ENCODE measurements at regions not wholly inside any gene's neighbourhood (a gene's known extent, or its start where the extent isn't known, plus 50 kb on each side); places are given as distances from the start of the nearest gene placed in this dataset.

GRCh38 chr9:73237140-73237539 lies 85.5 kb downstream of the ANXA1 start:
- H3K36me3 ChIP-seq (ENCODE audit: insufficient read depth, insufficient read length, low read length), result no peaks in the 10 kb centered on the region
- no peak for DNase-seq (ENCODE audit: low read depth, low spot score)
- no peak overlapping the region for H3K4me3 ChIP-seq (ENCODE audit: insufficient read length, low read depth)
- no peak overlapping the region for H3K9ac ChIP-seq (ENCODE audit: insufficient read length, low read depth)
- no peak for TF ChIP-seq SUZ12 (IDR thresholded peaks at IDR 0.05; ENCODE audit: extremely low read depth, insufficient read depth, insufficient read length)
- TF ChIP-seq YY1 (IDR thresholded peaks at IDR 0.05; ENCODE audit: insufficient read depth, insufficient read length), result no peak
- no peak for TF ChIP-seq ZNF274 (IDR thresholded peaks at IDR 0.05; ENCODE audit: low read depth, low read length)
- no peaks in the 10 kb centered on the region for H3K4me1 ChIP-seq (ENCODE audit: insufficient read depth, insufficient read length)
- no peaks in the 10 kb centered on the region for H3K27me3 ChIP-seq (ENCODE audit: insufficient read depth, insufficient read length)
- no peaks in the 10 kb centered on the region for H3K9me3 ChIP-seq (ENCODE audit: insufficient read depth, low read length)

DNA sequence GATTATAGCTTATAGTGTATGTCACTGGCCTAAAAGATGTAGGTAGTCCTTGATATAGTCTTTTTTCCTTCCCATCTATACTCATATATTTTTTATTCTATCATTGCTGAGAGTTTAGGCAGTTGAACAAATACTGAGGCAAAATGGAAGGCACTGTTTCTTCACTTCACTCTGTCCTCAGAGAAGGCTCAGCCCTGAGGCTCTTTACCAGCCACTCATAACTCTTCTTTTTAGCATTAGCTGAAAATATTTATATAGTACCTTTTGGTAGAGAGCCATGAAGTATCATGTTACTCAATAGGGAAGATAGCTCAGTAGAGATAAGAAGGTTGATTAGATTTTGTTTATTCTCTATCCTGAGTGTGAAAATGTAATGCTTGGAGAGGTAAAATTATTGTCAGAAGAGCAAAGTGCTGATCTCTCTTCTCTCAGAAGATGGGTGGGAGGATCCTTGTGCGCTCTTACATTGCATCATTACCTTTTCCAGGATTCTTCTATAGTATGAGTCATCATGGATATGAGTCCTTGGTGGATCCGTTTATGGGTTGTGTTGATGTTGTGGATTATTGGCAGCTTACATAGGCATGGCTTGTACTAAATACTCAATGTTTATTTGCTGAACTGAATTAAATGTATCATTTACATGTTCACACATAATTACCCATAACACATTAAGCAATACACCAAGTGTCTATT lies 88.1 kb downstream of the ANXA1 start:
- no peak overlapping the region for H3K4me3 ChIP-seq (ENCODE audit: insufficient read length, low read depth)
- H3K9ac ChIP-seq (ENCODE audit: insufficient read length, low read depth), result no peak overlapping the region
- H3K36me3 ChIP-seq (ENCODE audit: insufficient read depth, insufficient read length, low read length), result no peaks in the 10 kb centered on the region
- no peak for DNase-seq (ENCODE audit: low read depth, low spot score)
- no peaks in the 10 kb centered on the region for H3K4me1 ChIP-seq (ENCODE audit: insufficient read depth, insufficient read length)
- TF ChIP-seq SUZ12 (IDR thresholded peaks at IDR 0.05; ENCODE audit: extremely low read depth, insufficient read depth, insufficient read length) (no peak), YY1 (IDR thresholded peaks at IDR 0.05; ENCODE audit: insufficient read depth, insufficient read length) (no peak), ZNF274 (IDR thresholded peaks at IDR 0.05; ENCODE audit: low read depth, low read length) (no peak)
- no peaks in the 10 kb centered on the region for H3K9me3 ChIP-seq (ENCODE audit: insufficient read depth, low read length)
- no peaks in the 10 kb centered on the region for H3K27me3 ChIP-seq (ENCODE audit: insufficient read depth, insufficient read length)

GRCh38 chr9:73243078-73243477 lies 91.4 kb downstream of the ANXA1 start:
- TF ChIP-seq ZNF274 (IDR thresholded peaks at IDR 0.05; ENCODE audit: low read depth, low read length) (no peak), SUZ12 (IDR thresholded peaks at IDR 0.05; ENCODE audit: extremely low read depth, insufficient read depth, insufficient read length) (no peak), YY1 (IDR thresholded peaks at IDR 0.05; ENCODE audit: insufficient read depth, insufficient read length) (no peak)
- no peak overlapping the region for H3K4me3 ChIP-seq (ENCODE audit: insufficient read length, low read depth)
- H3K27me3 ChIP-seq (ENCODE audit: insufficient read depth, insufficient read length), result no peaks in the 10 kb centered on the region
- no peaks in the 10 kb centered on the region for H3K9me3 ChIP-seq (ENCODE audit: insufficient read depth, low read length)
- H3K36me3 ChIP-seq (ENCODE audit: insufficient read depth, insufficient read length, low read length), result no peaks in the 10 kb centered on the region
- H3K4me1 ChIP-seq (ENCODE audit: insufficient read depth, insufficient read length), result no peaks in the 10 kb centered on the region
- no peak overlapping the region for H3K9ac ChIP-seq (ENCODE audit: insufficient read length, low read depth)
- no peak for DNase-seq (ENCODE audit: low read depth, low spot score)

GRCh38 chr9:73259086-73259696 lies 107.5 kb downstream of the ANXA1 start:
- H3K4me1 ChIP-seq (ENCODE audit: insufficient read depth, insufficient read length), result no peaks in the 10 kb centered on the region
- no peak for TF ChIP-seq SUZ12 (IDR thresholded peaks at IDR 0.05; ENCODE audit: extremely low read depth, insufficient read depth, insufficient read length)
- TF ChIP-seq YY1 (IDR thresholded peaks at IDR 0.05; ENCODE audit: insufficient read depth, insufficient read length), result no peak
- TF ChIP-seq ZNF274 (IDR thresholded peaks at IDR 0.05; ENCODE audit: low read depth, low read length), result no peak
- H3K9ac ChIP-seq (ENCODE audit: insufficient read length, low read depth), result no peak overlapping the region
- no peaks in the 10 kb centered on the region for H3K36me3 ChIP-seq (ENCODE audit: insufficient read depth, insufficient read length, low read length)
- no peak overlapping the region for H3K4me3 ChIP-seq (ENCODE audit: insufficient read length, low read depth)
- no peaks in the 10 kb centered on the region for H3K27me3 ChIP-seq (ENCODE audit: insufficient read depth, insufficient read length)
- DNase-seq (ENCODE audit: low read depth, low spot score), result no peak
- H3K9me3 ChIP-seq (ENCODE audit: insufficient read depth, low read length), result peaks cover 19% of the 10 kb centered on the region; the same call in 1 of the 2 replicates

DNA sequence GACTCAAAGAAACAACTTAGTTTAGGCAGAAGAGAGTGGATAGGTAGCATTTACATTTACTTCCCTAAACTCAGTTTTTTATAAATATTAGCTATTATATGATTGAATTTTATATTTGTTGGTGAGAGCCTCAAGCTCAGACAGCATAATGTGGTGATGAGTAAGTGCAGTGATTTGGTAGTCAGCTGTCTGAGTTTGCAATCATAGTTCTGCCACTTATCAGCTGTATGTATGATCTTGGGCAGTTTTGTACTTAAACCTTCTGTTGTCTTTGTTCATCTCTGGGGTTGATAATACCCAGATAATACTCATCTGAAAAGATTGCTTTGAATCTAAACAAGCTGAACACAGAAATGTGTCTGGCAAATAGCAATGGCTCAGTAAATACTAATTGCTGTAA lies 108.8 kb downstream of the ANXA1 start:
- Histone ChIP-seq H3K9ac (ENCODE audit: insufficient read length, low read depth) (no peak overlapping the region), H3K9me3 (ENCODE audit: insufficient read depth, low read length) (peaks cover 8% of the 10 kb centered on the region; the same call in 1 of the 2 replicates), H3K36me3 (ENCODE audit: insufficient read depth, insufficient read length, low read length) (no peaks in the 10 kb centered on the region), H3K4me3 (ENCODE audit: insufficient read length, low read depth) (no peak overlapping the region), H3K27me3 (ENCODE audit: insufficient read depth, insufficient read length) (no peaks in the 10 kb centered on the region), H3K4me1 (ENCODE audit: insufficient read depth, insufficient read length) (no peaks in the 10 kb centered on the region)
- DNase-seq (ENCODE audit: low read depth, low spot score), result no peak
- TF ChIP-seq ZNF274 (IDR thresholded peaks at IDR 0.05; ENCODE audit: low read depth, low read length) (no peak), SUZ12 (IDR thresholded peaks at IDR 0.05; ENCODE audit: extremely low read depth, insufficient read depth, insufficient read length) (no peak), YY1 (IDR thresholded peaks at IDR 0.05; ENCODE audit: insufficient read depth, insufficient read length) (no peak)

DNA sequence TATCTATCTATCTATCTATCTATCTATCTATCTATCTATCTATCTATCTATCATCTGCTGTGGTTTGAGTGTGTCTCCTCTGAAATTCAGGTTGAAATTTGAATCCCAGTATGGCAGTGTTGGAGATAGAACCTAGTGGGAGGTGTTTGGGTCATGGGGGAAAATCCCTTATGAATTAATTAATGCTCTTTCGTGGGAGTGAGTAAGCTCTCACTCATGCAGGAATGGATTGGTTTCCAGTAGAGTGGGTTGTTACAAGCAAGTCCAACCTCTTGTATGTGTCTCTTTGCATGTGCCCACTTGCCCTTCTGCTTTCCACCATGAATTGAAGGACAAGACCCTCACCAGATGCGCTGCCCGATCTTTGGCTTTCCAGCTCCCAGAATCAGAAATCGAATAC lies 113.0 kb downstream of the ANXA1 start:
- Histone ChIP-seq H3K27me3 (ENCODE audit: insufficient read depth, insufficient read length) (no peaks in the 10 kb centered on the region), H3K36me3 (ENCODE audit: insufficient read depth, insufficient read length, low read length) (no peaks in the 10 kb centered on the region), H3K9me3 (ENCODE audit: insufficient read depth, low read length) (no peaks in the 10 kb centered on the region), H3K4me3 (ENCODE audit: insufficient read length, low read depth) (no peak overlapping the region), H3K9ac (ENCODE audit: insufficient read length, low read depth) (no peak overlapping the region), H3K4me1 (ENCODE audit: insufficient read depth, insufficient read length) (no peaks in the 10 kb centered on the region)
- DNase-seq (ENCODE audit: low read depth, low spot score), result no peak
- TF ChIP-seq SUZ12 (IDR thresholded peaks at IDR 0.05; ENCODE audit: extremely low read depth, insufficient read depth, insufficient read length), result no peak
- TF ChIP-seq ZNF274 (IDR thresholded peaks at IDR 0.05; ENCODE audit: low read depth, low read length), result no peak
- TF ChIP-seq YY1 (IDR thresholded peaks at IDR 0.05; ENCODE audit: insufficient read depth, insufficient read length), result no peak

- Histone ChIP-seq H3K27me3 (ENCODE audit: insufficient read depth, insufficient read length) (no peaks in the 10 kb centered on the region), H3K4me3 (ENCODE audit: insufficient read length, low read depth) (no peak overlapping the region), H3K9me3 (ENCODE audit: insufficient read depth, low read length) (no peaks in the 10 kb centered on the region), H3K4me1 (ENCODE audit: insufficient read depth, insufficient read length) (no peaks in the 10 kb centered on the region), H3K9ac (ENCODE audit: insufficient read length, low read depth) (no peak overlapping the region), H3K36me3 (ENCODE audit: insufficient read depth, insufficient read length, low read length) (no peaks in the 10 kb centered on the region)
- no peak for DNase-seq (ENCODE audit: low read depth, low spot score)
- TF ChIP-seq SUZ12 (IDR thresholded peaks at IDR 0.05; ENCODE audit: extremely low read depth, insufficient read depth, insufficient read length) (no peak), YY1 (IDR thresholded peaks at IDR 0.05; ENCODE audit: insufficient read depth, insufficient read length) (no peak), ZNF274 (IDR thresholded peaks at IDR 0.05; ENCODE audit: low read depth, low read length) (no peak)
Measured at GRCh38 chr9:73265876-73266275, 114.2 kb downstream of the ANXA1 start.
